Activated naive CD4-positive, alpha-beta T cell treated with anti-CD3 and anti-CD28 coated beads, Interleukin-2, amount 50 U/mL, for 24 hours (primary cell): ENCODE measurements at regions not wholly inside any gene's neighbourhood (a gene's known extent, or its start where the extent isn't known, plus 50 kb on each side); places are given as distances from the start of the nearest gene placed in this dataset.
"Not testable (repeated sequence)": the region's sequence is repeated elsewhere in the genome, so short reads cannot be mapped to it uniquely, and the experiment has no call there.

Source experiments
- H3K27ac Mint-ChIP-seq: one replicate; pipeline ENCODE4 v1.8.0; 2021; ENCODE audit warnings: mild to moderate bottlenecking, mixed read lengths
- H3K27me3 Mint-ChIP-seq: one replicate; pipeline ENCODE4 v1.8.0; 2021; ENCODE audit warnings: mixed read lengths
- H3K36me3 Mint-ChIP-seq: one replicate; pipeline ENCODE4 v1.8.0; 2021; ENCODE audit warnings: mixed read lengths
- H3K4me1 Mint-ChIP-seq: one replicate; pipeline ENCODE4 v1.8.0; 2021; ENCODE audit warnings: mixed read lengths
- H3K4me3 Mint-ChIP-seq: one replicate; pipeline ENCODE4 v1.8.0; 2021; ENCODE audit warnings: mild to moderate bottlenecking, mixed read lengths
- H3K9me3 Mint-ChIP-seq: one replicate; pipeline ENCODE4 v1.8.0; 2021; ENCODE audit warnings: mixed read lengths

DNA sequence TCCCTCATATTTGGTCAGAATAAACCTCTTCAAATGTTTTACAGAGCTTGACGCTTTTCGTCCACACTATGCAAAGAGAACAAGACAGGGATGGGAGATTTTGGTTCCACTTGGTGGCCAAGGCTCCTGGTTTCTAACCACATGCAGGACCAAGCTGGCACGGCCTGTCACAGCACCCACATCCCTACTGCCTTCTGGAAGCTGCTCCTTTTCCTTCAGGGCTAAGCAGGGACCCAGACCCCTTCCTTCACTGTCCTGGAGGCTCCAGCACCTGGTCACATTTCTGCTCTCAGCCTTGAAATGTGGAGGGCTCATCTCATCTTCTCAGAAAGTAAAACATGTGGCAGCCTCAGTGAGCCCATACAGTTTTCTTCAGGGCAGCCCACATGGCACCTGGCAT is 50.4 kb upstream of the ARHGEF7 start:
- Mint-ChIP-seq H3K4me1 (peaks cover 9% of the 10 kb centered on the region), H3K27me3 (peaks cover 27% of the 10 kb centered on the region), H3K9me3 (no peaks in the 10 kb centered on the region), H3K4me3 (no peak overlapping the region), H3K27ac (no peak overlapping the region), H3K36me3 (peaks cover 2% of the 10 kb centered on the region)

DNA sequence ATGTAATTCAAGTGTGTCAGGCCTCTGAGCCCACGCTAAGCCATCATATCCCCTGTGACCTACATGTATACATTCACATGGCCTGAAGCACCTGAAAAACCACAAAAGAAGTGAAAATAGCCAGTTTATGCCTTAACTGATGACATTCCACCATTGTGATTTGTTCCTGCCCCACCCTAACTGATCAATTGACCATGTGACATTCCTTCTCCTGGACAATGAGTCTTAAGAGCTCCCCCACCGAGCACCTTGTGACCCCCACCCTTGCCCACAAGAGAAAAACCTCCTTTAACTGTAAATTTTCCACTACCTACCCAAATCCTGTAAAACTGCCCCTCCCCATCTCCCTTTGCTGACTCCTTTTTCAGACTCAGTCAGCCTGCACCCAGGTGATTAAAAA is 52.1 kb upstream of the ARHGEF7 start:
- no peak overlapping the region for H3K27ac Mint-ChIP-seq
- peaks cover 37% of the 10 kb centered on the region for H3K27me3 Mint-ChIP-seq

DNA sequence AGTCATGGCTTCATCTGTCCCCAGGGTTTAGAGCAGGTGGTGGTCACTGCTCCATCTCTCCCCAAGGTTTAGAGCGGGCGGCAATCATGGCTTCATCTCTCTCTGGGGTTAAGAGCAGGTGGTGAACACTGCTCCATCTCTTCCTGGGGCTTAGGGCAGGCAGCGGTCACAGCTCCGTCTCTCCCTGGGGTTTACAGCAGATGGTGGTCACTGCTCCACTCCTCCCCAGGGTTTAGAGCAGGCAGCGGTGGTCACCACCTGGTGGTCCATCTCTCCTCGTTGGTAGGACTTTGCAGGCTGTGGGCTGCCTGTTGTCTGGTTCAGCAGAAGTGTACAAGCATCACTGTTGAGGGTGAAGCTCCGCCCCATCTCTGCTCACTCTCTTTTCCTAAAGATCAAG is 52.8 kb upstream of the ARHGEF7 start:
- Mint-ChIP-seq H3K9me3 (no peaks in the 10 kb centered on the region), H3K27me3 (peaks cover 38% of the 10 kb centered on the region), H3K27ac (no peak overlapping the region), H3K4me3 (no peak overlapping the region), H3K36me3 (peaks cover 2% of the 10 kb centered on the region), H3K4me1 (peaks cover 4% of the 10 kb centered on the region)

More for the DNA sequence above, 52.1 kb upstream of the ARHGEF7 start:
- Mint-ChIP-seq H3K9me3 (no peaks in the 10 kb centered on the region), H3K4me1 (peaks cover 9% of the 10 kb centered on the region), H3K36me3 (peaks cover 2% of the 10 kb centered on the region), H3K4me3 (no peak overlapping the region)

DNA sequence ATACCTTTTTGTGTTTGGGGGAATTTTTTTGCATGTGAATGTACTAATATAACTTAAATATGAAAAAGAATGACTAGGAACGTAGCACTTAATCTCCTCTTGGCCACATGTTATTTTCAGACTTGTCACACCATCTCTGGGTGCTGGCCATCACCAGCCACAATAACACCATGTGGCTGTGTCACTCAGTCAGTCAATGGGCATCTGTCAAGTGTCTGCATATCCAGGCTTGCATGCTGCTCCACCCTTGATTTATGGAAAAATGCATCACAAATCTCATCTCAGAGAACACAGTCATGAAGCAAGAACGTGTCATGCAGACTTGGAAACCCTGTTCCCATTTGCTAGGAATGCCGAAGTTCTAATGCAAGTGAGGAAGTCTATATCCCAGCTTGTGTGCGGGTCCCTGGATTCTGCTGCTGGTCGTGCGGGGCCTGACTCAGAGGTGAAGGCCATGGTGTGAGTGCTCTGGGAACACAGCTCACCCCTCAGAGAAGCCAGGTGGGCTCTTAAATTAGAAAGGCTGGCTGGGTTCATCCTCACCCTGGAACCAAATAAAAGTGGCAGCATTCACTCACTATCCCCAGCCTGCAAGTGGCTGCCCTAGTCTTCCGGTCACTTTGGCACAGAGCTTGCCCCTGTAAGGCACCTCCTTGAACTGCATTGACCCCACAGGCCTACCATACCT is 53.6 kb upstream of the ARHGEF7 start:
- H3K27me3 Mint-ChIP-seq: peaks cover 42% of the 10 kb centered on the region
- H3K27ac Mint-ChIP-seq: no peak overlapping the region
- H3K4me3 Mint-ChIP-seq: no peak overlapping the region
- no peaks in the 10 kb centered on the region for H3K9me3 Mint-ChIP-seq
- peaks cover 2% of the 10 kb centered on the region for H3K36me3 Mint-ChIP-seq
- H3K4me1 Mint-ChIP-seq: peaks cover 3% of the 10 kb centered on the region

GRCh38 chr13:111060237-111060919 is 54.7 kb upstream of the ARHGEF7 start:
- no peaks in the 10 kb centered on the region for H3K9me3 Mint-ChIP-seq
- H3K36me3 Mint-ChIP-seq: no peaks in the 10 kb centered on the region
- no peaks in the 10 kb centered on the region for H3K4me1 Mint-ChIP-seq
- H3K27me3 Mint-ChIP-seq: peaks cover 37% of the 10 kb centered on the region
- no peak overlapping the region for H3K4me3 Mint-ChIP-seq
- H3K27ac Mint-ChIP-seq: no peak overlapping the region

DNA sequence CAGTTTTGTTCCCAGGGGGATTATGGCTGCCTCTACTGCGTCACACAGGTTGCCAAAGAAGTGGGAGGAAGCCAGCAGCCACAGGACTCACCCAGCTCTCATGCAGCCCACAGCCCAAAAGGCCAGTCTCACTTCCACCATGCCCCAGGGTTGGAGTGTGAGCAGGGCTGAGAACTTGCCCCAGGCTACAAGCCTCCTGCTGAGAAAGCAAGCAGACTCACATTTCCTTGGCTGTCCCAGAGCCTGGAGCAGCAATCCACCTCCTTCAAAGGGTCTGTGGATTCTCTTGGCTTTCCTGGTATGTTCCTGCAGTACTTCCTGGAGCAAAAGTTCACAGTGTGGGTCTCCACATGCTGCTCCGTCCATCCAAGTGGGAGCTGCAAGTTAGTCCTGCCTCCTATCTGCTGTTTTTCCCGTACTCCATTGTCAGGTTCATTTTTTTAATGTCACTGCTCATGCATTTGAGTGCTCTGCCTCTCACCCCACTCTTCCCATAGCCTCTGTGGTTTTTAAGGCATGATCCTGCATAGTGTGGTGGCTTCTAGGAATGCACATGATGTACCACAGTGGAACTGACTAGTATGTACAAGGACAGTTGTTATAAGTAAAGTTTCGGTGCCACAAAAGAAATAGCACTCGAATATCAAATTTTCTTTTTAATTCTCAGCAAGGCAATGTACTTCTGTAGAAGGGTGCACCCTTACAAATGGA is 56.2 kb upstream of the ARHGEF7 start:
- peaks cover 30% of the 10 kb centered on the region for H3K27me3 Mint-ChIP-seq
- no peaks in the 10 kb centered on the region for H3K4me1 Mint-ChIP-seq
- H3K27ac Mint-ChIP-seq: no peak overlapping the region
- no peaks in the 10 kb centered on the region for H3K9me3 Mint-ChIP-seq
- no peaks in the 10 kb centered on the region for H3K36me3 Mint-ChIP-seq
- no peak overlapping the region for H3K4me3 Mint-ChIP-seq

GRCh38 chr13:111058339-111058738 is 56.8 kb upstream of the ARHGEF7 start:
- not testable (repeated sequence) for H3K4me1 Mint-ChIP-seq, H3K4me3 Mint-ChIP-seq, H3K27ac Mint-ChIP-seq, H3K36me3 Mint-ChIP-seq, H3K9me3 Mint-ChIP-seq
- peaks cover 32% of the 10 kb centered on the region for H3K27me3 Mint-ChIP-seq

DNA sequence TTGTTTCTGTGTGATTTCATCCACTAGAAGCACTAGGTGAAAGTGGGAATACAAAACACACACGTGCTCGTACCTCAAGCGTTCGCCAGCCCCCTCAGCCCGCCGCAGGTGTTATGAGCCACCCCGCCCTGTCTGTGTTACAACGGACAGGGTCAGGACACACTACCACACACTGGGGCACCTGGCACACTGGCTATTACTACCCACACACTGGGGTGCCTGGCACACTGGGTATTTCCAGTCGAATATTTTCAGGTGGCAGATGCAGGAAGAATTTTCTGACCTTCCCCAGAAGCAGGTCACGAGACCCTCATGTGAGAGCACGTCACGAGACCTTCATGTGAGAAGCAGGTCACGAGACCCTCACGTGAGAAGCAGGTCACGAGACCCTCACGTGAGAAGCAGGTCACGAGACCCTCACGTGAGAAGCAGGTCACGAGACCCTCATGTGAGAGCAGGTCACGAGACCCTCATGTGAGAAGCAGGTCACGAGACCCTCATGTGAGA is 63.3 kb upstream of the ARHGEF7 start:
- not testable (repeated sequence) for H3K27ac Mint-ChIP-seq, H3K4me3 Mint-ChIP-seq, H3K4me1 Mint-ChIP-seq, H3K27me3 Mint-ChIP-seq, H3K9me3 Mint-ChIP-seq, H3K36me3 Mint-ChIP-seq

DNA sequence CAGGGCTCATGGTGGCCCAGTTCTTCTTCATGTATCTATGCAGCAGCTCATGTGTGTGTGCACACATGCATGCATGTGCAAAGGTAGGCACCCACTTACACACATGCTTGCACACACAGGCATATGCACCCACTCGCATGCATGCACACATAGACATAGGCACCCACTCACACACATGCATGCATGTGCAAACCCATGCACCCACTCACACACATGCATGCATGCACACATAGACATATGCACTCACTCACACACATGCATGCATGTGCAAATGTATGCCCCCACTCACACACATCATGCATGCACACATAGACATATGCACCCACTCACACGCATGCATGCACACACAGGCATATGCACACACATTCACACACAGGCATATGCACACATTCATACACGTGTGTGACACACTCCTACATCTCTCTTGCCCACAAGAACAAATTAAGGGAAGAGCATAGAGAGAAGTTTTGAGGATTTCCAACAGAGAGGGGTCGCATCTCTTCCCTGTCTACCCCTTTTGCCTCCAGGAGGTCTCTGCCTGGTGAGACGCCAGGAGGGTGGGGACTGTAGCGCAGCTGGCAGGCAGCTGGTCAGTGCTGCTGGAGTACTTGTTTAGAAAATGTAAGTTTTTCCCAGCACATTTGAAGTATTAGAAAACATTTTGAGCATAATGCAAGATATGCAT is 63.9 kb upstream of the ARHGEF7 start:
- peaks cover 6% of the 10 kb centered on the region for H3K4me1 Mint-ChIP-seq
- no peaks in the 10 kb centered on the region for H3K9me3 Mint-ChIP-seq
- no peak overlapping the region for H3K27ac Mint-ChIP-seq
- no peaks in the 10 kb centered on the region for H3K36me3 Mint-ChIP-seq
- H3K27me3 Mint-ChIP-seq: peaks cover 6% of the 10 kb centered on the region
- no peak overlapping the region for H3K4me3 Mint-ChIP-seq

DNA sequence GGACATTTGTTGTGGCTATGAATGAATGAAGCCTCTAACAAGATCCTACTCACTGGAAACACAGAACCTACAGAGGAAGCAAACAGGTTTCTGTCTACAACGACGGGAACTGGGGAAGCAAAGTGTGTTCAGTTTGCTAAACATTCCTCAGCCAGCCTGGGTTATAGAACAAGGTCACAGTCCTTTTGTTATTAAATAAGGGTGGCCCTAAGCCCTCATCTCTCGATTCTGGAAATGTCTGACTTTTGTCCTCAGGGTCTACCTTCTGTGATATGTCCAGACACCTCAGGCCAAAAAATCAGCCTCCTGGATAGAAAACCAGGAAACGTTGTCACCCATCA is 64.6 kb upstream of the ARHGEF7 start:
- H3K27me3 Mint-ChIP-seq: peaks cover 4% of the 10 kb centered on the region

GRCh38 chr13:111049791-111050538 is 65.1 kb upstream of the ARHGEF7 start:
- peaks cover 6% of the 10 kb centered on the region for H3K4me1 Mint-ChIP-seq
- H3K4me3 Mint-ChIP-seq: no peak overlapping the region
- H3K36me3 Mint-ChIP-seq: no peaks in the 10 kb centered on the region
- no peak overlapping the region for H3K27ac Mint-ChIP-seq
- peaks cover 4% of the 10 kb centered on the region for H3K27me3 Mint-ChIP-seq
- H3K9me3 Mint-ChIP-seq: no peaks in the 10 kb centered on the region

More for the DNA sequence above, 64.6 kb upstream of the ARHGEF7 start:
- H3K27ac Mint-ChIP-seq: no peak overlapping the region
- no peaks in the 10 kb centered on the region for H3K36me3 Mint-ChIP-seq
- H3K4me1 Mint-ChIP-seq: peaks cover 6% of the 10 kb centered on the region
- no peak overlapping the region for H3K4me3 Mint-ChIP-seq
- H3K9me3 Mint-ChIP-seq: no peaks in the 10 kb centered on the region

DNA sequence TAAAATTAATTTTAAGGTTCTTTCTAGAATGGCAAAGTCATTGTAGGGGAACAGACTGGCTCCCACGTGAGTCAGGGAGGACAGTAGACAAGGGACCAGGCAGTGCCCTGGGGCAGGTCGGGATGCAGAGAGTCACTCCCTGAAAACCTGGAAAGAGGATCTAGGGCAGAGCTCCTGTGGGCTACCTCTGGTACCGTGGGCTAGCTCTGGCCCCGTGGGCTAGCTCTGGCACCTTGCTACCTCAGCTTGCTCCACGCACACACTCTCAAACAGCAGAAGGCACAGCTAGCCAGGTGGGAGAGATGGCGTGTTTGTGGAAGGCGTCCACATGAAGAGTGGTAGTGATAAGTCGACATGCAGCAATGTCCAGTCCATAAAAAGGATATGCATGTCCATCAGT is 66.7 kb upstream of the ARHGEF7 start:
- H3K9me3 Mint-ChIP-seq: no peaks in the 10 kb centered on the region
- H3K36me3 Mint-ChIP-seq: no peaks in the 10 kb centered on the region
- peaks cover 2% of the 10 kb centered on the region for H3K27me3 Mint-ChIP-seq
- H3K4me1 Mint-ChIP-seq: peaks cover 6% of the 10 kb centered on the region
- no peak overlapping the region for H3K27ac Mint-ChIP-seq
- no peak overlapping the region for H3K4me3 Mint-ChIP-seq

DNA sequence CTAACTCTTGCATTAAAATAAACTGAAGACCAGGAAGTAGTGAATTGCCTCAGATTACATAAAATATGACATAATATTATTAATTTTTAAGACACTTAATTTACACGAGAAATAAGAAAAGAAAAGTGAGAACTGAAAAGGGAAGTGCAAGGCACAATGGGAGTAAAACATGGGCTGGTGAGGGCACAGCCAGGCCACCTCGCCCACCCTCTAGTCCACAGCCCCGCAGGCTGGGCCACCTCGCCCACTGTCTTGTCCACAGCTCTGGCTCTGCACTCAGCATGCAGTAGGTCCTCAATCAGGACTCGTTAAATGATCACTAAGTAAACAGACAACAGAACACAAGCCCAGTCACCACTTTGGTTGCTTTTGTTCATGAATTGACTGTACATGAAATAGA is 67.8 kb upstream of the ARHGEF7 start:
- Mint-ChIP-seq H3K9me3 (no peaks in the 10 kb centered on the region), H3K36me3 (no peaks in the 10 kb centered on the region), H3K27me3 (peaks cover 2% of the 10 kb centered on the region), H3K27ac (no peak overlapping the region), H3K4me3 (no peak overlapping the region), H3K4me1 (peaks cover 6% of the 10 kb centered on the region)

- Mint-ChIP-seq H3K36me3 (no peaks in the 10 kb centered on the region), H3K9me3 (no peaks in the 10 kb centered on the region), H3K27ac (no peak overlapping the region), H3K27me3 (peaks cover 5% of the 10 kb centered on the region), H3K4me1 (peaks cover 6% of the 10 kb centered on the region), H3K4me3 (no peak overlapping the region)
These were observed 68.4 kb upstream of the ARHGEF7 start for GRCh38 chr13:111046590-111047141.

GRCh38 chr13:111045170-111045569 is 69.9 kb upstream of the ARHGEF7 start:
- H3K27ac Mint-ChIP-seq: no peak overlapping the region
- H3K36me3 Mint-ChIP-seq: no peaks in the 10 kb centered on the region
- peaks cover 6% of the 10 kb centered on the region for H3K4me1 Mint-ChIP-seq
- H3K4me3 Mint-ChIP-seq: no peak overlapping the region
- H3K27me3 Mint-ChIP-seq: peaks cover 5% of the 10 kb centered on the region
- H3K9me3 Mint-ChIP-seq: no peaks in the 10 kb centered on the region
